GM12878 (cell line): ENCODE measurements at regions not wholly inside any gene's neighbourhood (a gene's known extent, or its start where the extent isn't known, plus 50 kb on each side); places are given as distances from the start of the nearest gene placed in this dataset.

ENCODE experiments used
- ATAC-seq: fragments of 200-7000 bp; cut with Tn5 transposase; 3 replicates; pipeline ENCODE4 v1.9.1; 2020; ENCODE audit warnings: mild to moderate bottlenecking, moderate library complexity
- BruUV-seq: library from RNA; stranded (reverse); fragments of 400-500 nt; replicated peaks from 2 replicates; lab custom pipeline; 2021; lab: Mats Ljungman, UMichigan
- CTCF ChIA-PET: fragments of 300-600 bp; sonication (Branson Sonifier 250); formaldehyde crosslinking; extraction: SDS; loops from one replicate; lab custom pipeline; 2021; ENCODE audit warnings: inconsistent platforms; lab: Yijun Ruan, JAX
- POLR2A ChIA-PET: fragments of 350-600 bp; formaldehyde crosslinking; extraction: SDS; loops from one replicate; lab custom pipeline; 2021; ENCODE audit warnings: inconsistent platforms; lab: Charles Lee
- RAD21 ChIA-PET: fragments of 300-600 bp; sonication (Branson Sonifier 250); formaldehyde crosslinking; loops from one replicate; lab custom pipeline; 2023; ENCODE audit warnings: antibody characterized with exemption; ENCODE audit not compliant: unreplicated experiment; lab: Charles Lee
- SMC1A ChIA-PET: fragments of 300-600 bp; sonication (Branson Sonifier 250); formaldehyde crosslinking; loops from one replicate; lab custom pipeline; 2023; ENCODE audit not compliant: unreplicated experiment, uncharacterized antibody; lab: Charles Lee
- DNase-seq: peaks from one replicate; pipeline ENCODE4 v3.0.0-alpha.2; 2011; ENCODE audit warnings: low read depth, low spot score
- FAIRE-seq: peaks from 3 replicates; lab custom pipeline; 2011; peaks lifted over from hg19 to GRCh38; lab: Jason Lieb, UNC
- H2AFZ ChIP-seq: 2 replicates; pipeline ENCODE4 v1.6.0; 2011; ENCODE audit warnings: low read depth, low read length, control low read depth; ENCODE audit not compliant: control insufficient read depth
- H3K27ac ChIP-seq: 2 replicates; pipeline ENCODE4 v1.5.1; 2011; ENCODE audit warnings: control low read depth; ENCODE audit not compliant: control insufficient read depth, insufficient read depth
- H3K27me3 ChIP-seq, 2 experiments: replicated peaks in 1 of 2; 2 replicates each; pipeline versions ENCODE4 v1.6.0 to v1.6.1; 2011; ENCODE audit warnings: low read length in 1 of 2; ENCODE audit not compliant: control insufficient read depth in 2 of 2, insufficient read depth in 2 of 2
- H3K36me3 ChIP-seq, 2 experiments: 2 replicates each; pipeline ENCODE4 v1.5.1; 2011; ENCODE audit warnings: low read length in 1 of 2; ENCODE audit not compliant: control insufficient read depth in 2 of 2, insufficient read depth in 2 of 2
- H3K4me1 ChIP-seq: 2 replicates; pipeline ENCODE4 v1.6.1; 2011; ENCODE audit warnings: mild to moderate bottlenecking, low read length, moderate library complexity, mixed read lengths; ENCODE audit not compliant: control insufficient read depth, insufficient read depth
- H3K4me2 ChIP-seq: 2 replicates; pipeline ENCODE4 v1.6.0; 2011; ENCODE audit warnings: control low read depth; ENCODE audit not compliant: control insufficient read depth, insufficient read depth
- H3K4me3 ChIP-seq: fragments of 200-600 bp; sonication (generic); 2 replicates; pipeline ENCODE4 v1.5.1; 2016
- H3K79me2 ChIP-seq: 2 replicates; pipeline ENCODE4 v1.6.0; 2011; ENCODE audit warnings: low read length; ENCODE audit not compliant: control insufficient read depth, insufficient read depth
- H3K9ac ChIP-seq: 2 replicates; pipeline ENCODE4 v1.8.0; 2011; ENCODE audit warnings: low read length, control low read depth, mixed read lengths; ENCODE audit not compliant: control insufficient read depth, insufficient read depth
- H3K9me3 ChIP-seq: replicated peaks from 3 replicates; pipeline ENCODE4 v1.5.1; 2011; ENCODE audit warnings: mild to moderate bottlenecking, low read length; ENCODE audit not compliant: control insufficient read depth, insufficient read depth
- H4K20me1 ChIP-seq: 2 replicates; pipeline ENCODE4 v1.6.0; 2011; ENCODE audit not compliant: control insufficient read depth, insufficient read depth
- BRCA1 ChIP-seq: IDR thresholded peaks from 2 replicates; pipeline ENCODE4 v1.6.1; 2011; ENCODE audit warnings: low read depth, low read length, improper control_type of control experiment
- CEBPB ChIP-seq, 2 experiments: fragments of 150-350 bp in 1 of 2; IDR thresholded peaks; 2 replicates each; pipeline ENCODE4 v1.6.1; 2012 to 2014; ENCODE audit warnings: low read depth in 2 of 2, low read length in 2 of 2, borderline replicate concordance in 1 of 2, inconsistent platforms in 1 of 2
- ETV6 ChIP-seq, 2 experiments: fragments of 450-650 bp in 1 of 2; IDR thresholded peaks in 1 of 2; conservative IDR thresholded peaks in 1 of 2; 2 replicates each; pipeline ENCODE4 v1.6.1; 2014; ENCODE audit warnings: antibody characterized with exemption in 1 of 2, borderline replicate concordance in 1 of 2, low read depth in 1 of 2, mild to moderate bottlenecking in 1 of 2, moderate library complexity in 1 of 2
- FOS ChIP-seq: IDR thresholded peaks from 3 replicates; pipeline ENCODE4 v1.6.1; 2011; ENCODE audit warnings: borderline replicate concordance; ENCODE audit not compliant: insufficient read length; ENCODE audit errors: extremely low read depth
- MTA2 ChIP-seq: fragments of 450-650 bp; IDR thresholded peaks from 2 replicates; pipeline ENCODE4 v1.6.1; 2016; ENCODE audit warnings: low read depth, mild to moderate bottlenecking, moderate library complexity
- MTA3 ChIP-seq: IDR thresholded peaks from 2 replicates; pipeline ENCODE4 v1.6.1; 2012; ENCODE audit warnings: low read length, inconsistent platforms, borderline replicate concordance
- MYC ChIP-seq: IDR thresholded peaks from 2 replicates; pipeline ENCODE4 v1.6.1; 2011; ENCODE audit warnings: mild to moderate bottlenecking, low read length, moderate library complexity, inconsistent platforms; ENCODE audit not compliant: insufficient read depth, insufficient replicate concordance, insufficient read length, severe bottlenecking
- NFYB ChIP-seq: IDR thresholded peaks from 2 replicates; pipeline ENCODE4 v1.6.1; 2011; ENCODE audit warnings: low read depth, mild to moderate bottlenecking, low read length, improper control_type of control experiment, moderate library complexity; ENCODE audit not compliant: insufficient read depth
- POU2F2 ChIP-seq: IDR thresholded peaks from 3 replicates; pipeline ENCODE4 v1.6.1; 2011; ENCODE audit warnings: low read depth, mild to moderate bottlenecking, low read length, borderline replicate concordance
- RELB ChIP-seq: fragments of 450-650 bp; IDR thresholded peaks from 2 replicates; pipeline ENCODE4 v1.6.1; 2017; ENCODE audit warnings: low read depth, mild to moderate bottlenecking, moderate library complexity
- RFX5 ChIP-seq: IDR thresholded peaks from 2 replicates; pipeline ENCODE4 v1.6.1; 2011; ENCODE audit warnings: low read depth, low read length, improper control_type of control experiment
- SMAD1 ChIP-seq: fragments of 450-650 bp; IDR thresholded peaks from 2 replicates; pipeline ENCODE4 v1.6.1; 2018; ENCODE audit warnings: mild to moderate bottlenecking, low read depth; ENCODE audit not compliant: partially characterized antibody
- SREBF1 ChIP-seq: IDR thresholded peaks from 2 replicates; pipeline ENCODE4 v1.6.1; 2012; ENCODE audit warnings: mild to moderate bottlenecking, low read length
- TCF12 ChIP-seq: IDR thresholded peaks from 2 replicates; pipeline ENCODE4 v1.6.1; 2011; ENCODE audit warnings: low read depth, mild to moderate bottlenecking, low read length
- ZSCAN29 ChIP-seq: fragments of 450-650 bp; IDR thresholded peaks from 2 replicates; pipeline ENCODE4 v1.6.1; 2017; ENCODE audit warnings: mild to moderate bottlenecking, moderate library complexity
- ZZZ3 ChIP-seq: IDR thresholded peaks from 2 replicates; pipeline ENCODE4 v1.6.1; 2011; ENCODE audit warnings: low read depth; ENCODE audit not compliant: control insufficient read depth, insufficient read length
- WGBS: methylation state at CpG from one replicate; pipeline ENCODE4 v1.1.6; 2016; ENCODE audit warnings: low lambda C conversion rate; ENCODE audit not compliant: insufficient replicate concordance, insufficient coverage; ENCODE audit errors: missing lambda C conversion rate; 5-methylcytosine and 5-hydroxymethylcytosine counted together
- in situ Hi-C: fragments of 300-500 bp; cut with MboI; formaldehyde crosslinking; loops from 9 replicates; pipeline ENCODE4 v1.14.3; 2018; ENCODE audit warnings: mixed read lengths
- intact Hi-C: fragments of 100-400 bp; cut with micrococcal nuclease; formaldehyde crosslinking; loops from one replicate; pipeline ENCODE4 v1.14.2; 2022; ENCODE audit not compliant: unreplicated experiment
- TF ChIP-seq, protein P1 (sequence below): fragments of 450-650 bp; IDR thresholded peaks from 2 replicates; pipeline ENCODE4 v1.6.1; 2017; ENCODE audit warnings: mild to moderate bottlenecking, moderate library complexity

DNA sequence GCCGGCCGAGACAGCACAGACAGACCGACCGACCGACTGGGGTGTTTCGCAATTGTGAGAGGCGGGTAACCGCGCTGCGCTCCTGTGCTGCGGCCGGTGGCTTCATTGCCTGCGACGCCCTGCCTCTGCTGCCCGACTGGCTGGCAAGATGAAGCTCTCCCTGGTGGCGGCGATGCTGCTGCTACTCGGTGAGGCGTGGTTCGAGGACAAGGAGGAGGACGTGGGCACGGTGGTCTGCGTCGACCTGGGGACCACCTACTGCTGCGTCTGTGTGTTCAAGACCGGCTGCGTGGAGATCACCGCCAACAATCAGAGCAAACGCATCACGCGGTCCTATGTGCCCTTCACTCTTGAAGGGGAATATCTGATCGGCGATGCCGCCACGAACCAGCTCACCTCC, 565.7 kb upstream of the SMIM31 start:
- Histone ChIP-seq H3K4me3 (no peak overlapping the region), H3K27me3 (no peaks in the 10 kb centered on the region), H3K27ac (no peak overlapping the region), H3K9ac (no peak overlapping the region), H3K4me1 (no peaks in the 10 kb centered on the region), H3K36me3 (no peaks in the 10 kb centered on the region), H3K4me2 (no peak overlapping the region), H3K79me2 (no peaks in the 10 kb centered on the region), H3K9me3 (no peaks in the 10 kb centered on the region), H4K20me1 (no peaks in the 10 kb centered on the region), H2AFZ (no peak overlapping the region)
- WGBS, result 67% methylated on average over 34 of the region's 35 CpGs
- TF ChIP-seq ZSCAN29 (no peak), NFYB (no peak), RFX5 (no peak), SREBF1 (no peak), BRCA1 (no peak), MYC (no peak), POU2F2 (no peak), CEBPB (IDR thresholded peaks at IDR 0.05; ENCODE audit: borderline replicate concordance in 1 of 2, low read depth in 2 of 2, low read length in 2 of 2) (no peak), ETV6 (conservative IDR thresholded peaks at IDR 0.05 in 1 of 2, IDR thresholded peaks at IDR 0.05 in 1 of 2; ENCODE audit: borderline replicate concordance in 1 of 2, low read depth in 1 of 2) (no peak), RELB (no peak), TCF12 (no peak), MTA2 (no peak), MTA3 (no peak), ZZZ3 (no peak), FOS (no peak), SMAD1 (no peak)
- TF ChIP-seq, protein P1, sequence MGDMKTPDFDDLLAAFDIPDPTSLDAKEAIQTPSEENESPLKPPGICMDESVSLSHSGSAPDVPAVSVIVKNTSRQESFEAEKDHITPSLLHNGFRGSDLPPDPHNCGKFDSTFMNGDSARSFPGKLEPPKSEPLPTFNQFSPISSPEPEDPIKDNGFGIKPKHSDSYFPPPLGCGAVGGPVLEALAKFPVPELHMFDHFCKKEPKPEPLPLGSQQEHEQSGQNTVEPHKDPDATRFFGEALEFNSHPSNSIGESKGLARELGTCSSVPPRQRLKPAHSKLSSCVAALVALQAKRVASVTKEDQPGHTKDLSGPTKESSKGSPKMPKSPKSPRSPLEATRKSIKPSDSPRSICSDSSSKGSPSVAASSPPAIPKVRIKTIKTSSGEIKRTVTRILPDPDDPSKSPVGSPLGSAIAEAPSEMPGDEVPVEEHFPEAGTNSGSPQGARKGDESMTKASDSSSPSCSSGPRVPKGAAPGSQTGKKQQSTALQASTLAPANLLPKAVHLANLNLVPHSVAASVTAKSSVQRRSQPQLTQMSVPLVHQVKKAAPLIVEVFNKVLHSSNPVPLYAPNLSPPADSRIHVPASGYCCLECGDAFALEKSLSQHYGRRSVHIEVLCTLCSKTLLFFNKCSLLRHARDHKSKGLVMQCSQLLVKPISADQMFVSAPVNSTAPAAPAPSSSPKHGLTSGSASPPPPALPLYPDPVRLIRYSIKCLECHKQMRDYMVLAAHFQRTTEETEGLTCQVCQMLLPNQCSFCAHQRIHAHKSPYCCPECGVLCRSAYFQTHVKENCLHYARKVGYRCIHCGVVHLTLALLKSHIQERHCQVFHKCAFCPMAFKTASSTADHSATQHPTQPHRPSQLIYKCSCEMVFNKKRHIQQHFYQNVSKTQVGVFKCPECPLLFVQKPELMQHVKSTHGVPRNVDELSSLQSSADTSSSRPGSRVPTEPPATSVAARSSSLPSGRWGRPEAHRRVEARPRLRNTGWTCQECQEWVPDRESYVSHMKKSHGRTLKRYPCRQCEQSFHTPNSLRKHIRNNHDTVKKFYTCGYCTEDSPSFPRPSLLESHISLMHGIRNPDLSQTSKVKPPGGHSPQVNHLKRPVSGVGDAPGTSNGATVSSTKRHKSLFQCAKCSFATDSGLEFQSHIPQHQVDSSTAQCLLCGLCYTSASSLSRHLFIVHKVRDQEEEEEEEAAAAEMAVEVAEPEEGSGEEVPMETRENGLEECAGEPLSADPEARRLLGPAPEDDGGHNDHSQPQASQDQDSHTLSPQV, result no peak
- SMC1A ChIA-PET, result no interaction called here
- intact Hi-C loops (no loop called here), in situ Hi-C loops (no loop called here)
- no peak for DNase-seq
- ATAC-seq, result no peak
- CTCF ChIA-PET, result interaction anchor here (1.8 kb wide), 1 partner anchor 8 kb away, joined by 5 read pairs; no protein-coding TSS in a partner anchor
- RAD21 ChIA-PET, result no interaction called here
- POLR2A ChIA-PET, result no interaction called here
- no peak for FAIRE-seq
- BruUV-seq, result no TSS peak
